ENCODE measurements at regions not wholly inside any gene's neighbourhood (a gene's known extent, or its start where the extent isn't known, plus 50 kb on each side); places are given as distances from the start of the nearest gene placed in this dataset.

DNA sequence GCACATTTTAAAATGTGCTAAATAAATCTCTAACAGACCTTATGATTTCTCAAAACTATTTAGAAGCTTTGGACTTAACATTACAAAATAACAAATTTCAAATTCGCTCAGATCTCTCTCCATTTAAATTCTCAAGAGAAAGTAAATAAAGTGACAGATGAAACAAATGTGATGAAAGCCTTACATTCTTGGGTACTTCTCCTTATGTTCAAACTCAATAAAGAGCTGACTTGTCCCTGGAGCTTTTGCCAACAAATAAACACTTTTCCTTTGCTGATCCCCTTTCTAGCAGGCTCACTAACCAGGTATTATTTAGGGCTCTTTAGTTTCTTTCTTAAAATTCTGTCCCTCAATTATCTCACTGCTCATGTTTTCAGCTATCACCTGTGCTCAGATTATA, 259.1 kb upstream of the ARPP21 start:
- TF ChIP-seq, protein P1, sequence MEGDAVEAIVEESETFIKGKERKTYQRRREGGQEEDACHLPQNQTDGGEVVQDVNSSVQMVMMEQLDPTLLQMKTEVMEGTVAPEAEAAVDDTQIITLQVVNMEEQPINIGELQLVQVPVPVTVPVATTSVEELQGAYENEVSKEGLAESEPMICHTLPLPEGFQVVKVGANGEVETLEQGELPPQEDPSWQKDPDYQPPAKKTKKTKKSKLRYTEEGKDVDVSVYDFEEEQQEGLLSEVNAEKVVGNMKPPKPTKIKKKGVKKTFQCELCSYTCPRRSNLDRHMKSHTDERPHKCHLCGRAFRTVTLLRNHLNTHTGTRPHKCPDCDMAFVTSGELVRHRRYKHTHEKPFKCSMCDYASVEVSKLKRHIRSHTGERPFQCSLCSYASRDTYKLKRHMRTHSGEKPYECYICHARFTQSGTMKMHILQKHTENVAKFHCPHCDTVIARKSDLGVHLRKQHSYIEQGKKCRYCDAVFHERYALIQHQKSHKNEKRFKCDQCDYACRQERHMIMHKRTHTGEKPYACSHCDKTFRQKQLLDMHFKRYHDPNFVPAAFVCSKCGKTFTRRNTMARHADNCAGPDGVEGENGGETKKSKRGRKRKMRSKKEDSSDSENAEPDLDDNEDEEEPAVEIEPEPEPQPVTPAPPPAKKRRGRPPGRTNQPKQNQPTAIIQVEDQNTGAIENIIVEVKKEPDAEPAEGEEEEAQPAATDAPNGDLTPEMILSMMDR (IDR thresholded peaks at IDR 0.05): no peak
- TF ChIP-seq EZH2 (IDR thresholded peaks at IDR 0.05; ENCODE audit: borderline replicate concordance, insufficient read depth, low read depth, low read length, poor library complexity, severe bottlenecking): no peak
